DOHH2 (cell line): ENCODE measurements at regions not wholly inside any gene's neighbourhood (a gene's known extent, or its start where the extent isn't known, plus 50 kb on each side); places are given as distances from the start of the nearest gene placed in this dataset.

ENCODE experiments used
- CTCF ChIP-seq: fragments of 200-600 bp; sonication (generic); IDR thresholded peaks from one replicate; pipeline ENCODE4 v1.5.1; 2014; ENCODE audit warnings: antibody characterized with exemption, mild to moderate bottlenecking, low read depth, low read length; ENCODE audit not compliant: poor library complexity, severe bottlenecking
- EZH2phosphoT487 ChIP-seq: fragments of 200-600 bp; sonication (generic); IDR thresholded peaks from 2 replicates; pipeline ENCODE4 v1.6.1; 2017; ENCODE audit warnings: borderline replicate concordance, mild to moderate bottlenecking, antibody characterized with exemption, low read length, moderate library complexity, mixed read lengths

- TF ChIP-seq EZH2phosphoT487 (no peak), CTCF (no peak)
Measured at GRCh38 chr6:119960036-119960435, 610.5 kb upstream of the MAN1A1 start.
